BJ (cell line): ENCODE measurements at regions not wholly inside any gene's neighbourhood (a gene's known extent, or its start where the extent isn't known, plus 50 kb on each side); places are given as distances from the start of the nearest gene placed in this dataset.

Experiments
- CTCF ChIA-PET: fragments of 350-600 bp; formaldehyde crosslinking; extraction: SDS; loops from one replicate; lab custom pipeline; 2021; ENCODE audit warnings: antibody characterized with exemption, inconsistent platforms; lab: Yijun Ruan, JAX
- POLR2A ChIA-PET: fragments of 300-600 bp; sonication (Branson Sonifier 250); formaldehyde crosslinking; extraction: SDS; loops from one replicate; lab custom pipeline; 2021; ENCODE audit warnings: antibody characterized with exemption; lab: Charles Lee
- DNase-seq: peaks from one replicate; pipeline ENCODE4 v3.0.0-alpha.2; 2011; ENCODE audit warnings: low read depth
- H3K27me3 ChIP-seq: 2 replicates; pipeline ENCODE4 v1.6.0; 2011; ENCODE audit warnings: low read length; ENCODE audit not compliant: control insufficient read depth, insufficient read depth
- H3K36me3 ChIP-seq: 2 replicates; pipeline ENCODE4 v1.5.1; 2011; ENCODE audit warnings: low read length; ENCODE audit not compliant: control insufficient read depth, insufficient read depth
- H3K4me3 ChIP-seq: 2 replicates; pipeline ENCODE4 v1.5.1; 2011; ENCODE audit warnings: low read depth, mild to moderate bottlenecking, control low read depth, low read length
- TF ChIP-seq, protein P1 (sequence below): IDR thresholded peaks from 2 replicates; pipeline ENCODE4 v1.5.1; 2011; ENCODE audit warnings: low read depth, mild to moderate bottlenecking, control low read depth, inconsistent platforms, low read length, moderate library complexity; ENCODE audit not compliant: insufficient read depth

DNA sequence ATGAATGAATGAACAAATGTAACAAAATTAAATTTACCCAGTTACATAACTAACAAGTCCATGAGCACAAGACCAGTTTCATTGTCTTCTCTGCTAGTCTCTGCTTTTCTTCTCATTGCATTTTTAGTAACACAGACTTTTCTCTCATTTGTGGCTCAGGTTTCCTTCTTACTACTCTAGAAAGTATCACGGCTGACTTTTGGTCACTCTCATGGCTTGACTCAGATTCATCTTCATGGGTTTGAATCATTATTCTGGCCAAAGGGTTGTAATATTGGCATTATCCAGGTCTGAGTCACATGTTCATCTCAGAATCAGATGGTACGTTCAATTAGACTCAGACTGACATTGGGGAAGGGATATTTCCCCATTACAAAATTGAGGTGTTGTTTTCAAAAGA, 121.5 kb upstream of the SATB1 start:
- POLR2A ChIA-PET = no interaction called here
- CTCF ChIA-PET = no interaction called here

DNA sequence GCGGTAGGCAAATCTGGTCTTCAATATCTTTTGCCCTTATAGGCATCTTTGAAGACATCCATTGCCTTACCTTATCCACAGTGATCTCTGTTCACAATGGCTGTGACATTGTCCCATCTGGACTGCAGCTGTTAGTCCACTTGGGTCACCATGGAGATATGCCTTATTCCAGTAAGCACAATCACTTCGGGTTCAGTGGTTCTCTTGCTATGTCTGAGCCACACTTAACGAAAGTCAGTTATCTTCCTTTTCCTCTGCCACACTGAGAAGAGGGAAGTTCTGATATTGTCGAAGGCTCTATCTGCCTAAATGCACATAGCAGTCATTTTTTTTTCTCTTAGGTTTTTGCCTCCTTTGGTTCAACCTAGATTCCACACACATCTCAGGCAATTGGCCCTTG, 119.0 kb upstream of the SATB1 start:
- ChIA-PET CTCF (no interaction called here), POLR2A (no interaction called here)

More for the DNA sequence above, 121.5 kb upstream of the SATB1 start:
- TF ChIP-seq, protein P1, sequence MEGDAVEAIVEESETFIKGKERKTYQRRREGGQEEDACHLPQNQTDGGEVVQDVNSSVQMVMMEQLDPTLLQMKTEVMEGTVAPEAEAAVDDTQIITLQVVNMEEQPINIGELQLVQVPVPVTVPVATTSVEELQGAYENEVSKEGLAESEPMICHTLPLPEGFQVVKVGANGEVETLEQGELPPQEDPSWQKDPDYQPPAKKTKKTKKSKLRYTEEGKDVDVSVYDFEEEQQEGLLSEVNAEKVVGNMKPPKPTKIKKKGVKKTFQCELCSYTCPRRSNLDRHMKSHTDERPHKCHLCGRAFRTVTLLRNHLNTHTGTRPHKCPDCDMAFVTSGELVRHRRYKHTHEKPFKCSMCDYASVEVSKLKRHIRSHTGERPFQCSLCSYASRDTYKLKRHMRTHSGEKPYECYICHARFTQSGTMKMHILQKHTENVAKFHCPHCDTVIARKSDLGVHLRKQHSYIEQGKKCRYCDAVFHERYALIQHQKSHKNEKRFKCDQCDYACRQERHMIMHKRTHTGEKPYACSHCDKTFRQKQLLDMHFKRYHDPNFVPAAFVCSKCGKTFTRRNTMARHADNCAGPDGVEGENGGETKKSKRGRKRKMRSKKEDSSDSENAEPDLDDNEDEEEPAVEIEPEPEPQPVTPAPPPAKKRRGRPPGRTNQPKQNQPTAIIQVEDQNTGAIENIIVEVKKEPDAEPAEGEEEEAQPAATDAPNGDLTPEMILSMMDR = no peak
- no peak overlapping the region for H3K4me3 ChIP-seq
- no peak for DNase-seq
- no peaks in the 10 kb centered on the region for H3K27me3 ChIP-seq
- H3K36me3 ChIP-seq = no peaks in the 10 kb centered on the region

DNA sequence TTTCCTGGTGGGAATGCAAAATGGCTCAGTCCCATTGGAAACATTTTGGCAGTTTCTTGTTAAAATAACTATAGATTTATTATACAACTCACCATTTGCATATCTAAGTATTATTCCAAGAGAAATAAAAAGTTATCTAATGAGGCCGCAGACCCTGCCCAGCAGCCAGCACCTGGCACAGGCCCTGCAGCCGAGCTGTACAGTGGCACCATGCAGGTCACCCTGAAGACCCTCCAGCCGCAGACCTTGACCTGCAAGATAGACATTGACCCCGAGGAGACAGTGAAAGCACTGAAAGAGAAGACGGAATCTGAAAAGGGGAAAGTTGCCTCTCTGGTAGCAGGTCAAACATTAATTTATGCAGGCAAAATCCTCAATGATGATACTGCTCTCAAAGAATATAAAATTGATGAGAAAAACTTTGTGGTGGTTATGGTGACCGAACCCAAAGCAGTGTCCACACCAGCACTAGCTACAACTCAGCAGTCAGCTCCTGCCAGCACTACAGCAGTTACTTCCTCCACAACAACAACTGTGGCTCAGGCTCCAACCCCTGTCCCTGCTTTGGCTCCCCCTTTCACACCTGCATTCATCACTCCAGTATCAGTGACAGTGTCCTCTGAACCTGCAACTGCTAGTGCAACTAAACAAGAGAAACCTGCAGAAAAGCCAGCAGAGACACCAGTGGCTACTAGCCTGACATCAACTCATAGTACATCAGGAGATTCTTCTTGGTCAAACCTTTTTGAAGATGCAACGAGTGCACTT, 113.5 kb upstream of the SATB1 start:
- H3K36me3 ChIP-seq = no peaks in the 10 kb centered on the region
- H3K4me3 ChIP-seq = no peak overlapping the region
- TF ChIP-seq, protein P1 = no peak
- no peaks in the 10 kb centered on the region for H3K27me3 ChIP-seq
- POLR2A ChIA-PET = no interaction called here
- CTCF ChIA-PET = no interaction called here
- DNase-seq = no peak

More for the DNA sequence above, 119.0 kb upstream of the SATB1 start:
- no peaks in the 10 kb centered on the region for H3K27me3 ChIP-seq
- no peak for DNase-seq
- H3K4me3 ChIP-seq = no peak overlapping the region
- TF ChIP-seq, protein P1 = no peak
- H3K36me3 ChIP-seq = no peaks in the 10 kb centered on the region

DNA sequence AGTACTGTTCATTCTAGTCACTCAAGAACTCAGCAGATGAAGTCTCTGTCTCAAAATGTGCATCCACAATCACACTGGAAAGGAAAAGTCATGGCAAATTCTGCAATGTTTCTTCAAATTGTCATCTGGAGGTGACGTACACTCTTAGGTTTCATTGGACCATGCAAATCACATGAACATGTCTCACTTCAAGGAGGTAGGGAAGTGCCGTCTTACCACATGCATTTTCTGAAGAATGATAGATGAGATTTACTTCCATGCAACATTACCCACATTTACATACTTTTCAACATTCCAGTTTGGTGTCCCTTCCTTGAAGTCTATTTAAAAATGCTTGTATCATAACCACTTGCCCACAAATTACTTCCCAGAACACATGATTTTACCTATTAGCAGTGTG, 107.9 kb upstream of the SATB1 start:
- CTCF ChIA-PET = no interaction called here
- Histone ChIP-seq H3K4me3 (no peak overlapping the region), H3K36me3 (no peaks in the 10 kb centered on the region), H3K27me3 (no peaks in the 10 kb centered on the region)
- POLR2A ChIA-PET = no interaction called here
- no peak for DNase-seq
- TF ChIP-seq, protein P1 = no peak

DNA sequence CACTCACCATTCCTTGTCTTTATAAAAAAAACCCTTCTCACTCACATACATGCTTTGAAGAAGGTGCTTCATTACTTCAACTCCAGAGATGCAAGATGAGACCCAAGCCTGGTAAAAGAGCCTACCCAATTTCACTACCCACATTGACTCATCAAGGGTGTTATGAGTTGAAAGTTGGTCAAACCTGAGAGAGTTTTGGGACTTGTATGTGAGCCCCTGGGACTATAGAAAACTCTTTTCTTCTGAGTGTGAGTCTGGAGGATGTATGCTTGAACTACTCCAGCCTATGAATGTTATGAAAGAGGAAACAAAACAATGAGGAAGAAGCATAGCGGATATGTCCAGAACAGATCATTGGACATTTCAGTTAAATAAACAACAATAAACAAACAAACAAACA, 106.5 kb upstream of the SATB1 start:
- ChIA-PET POLR2A (no interaction called here), CTCF (no interaction called here)
- H3K27me3 ChIP-seq = no peaks in the 10 kb centered on the region
- TF ChIP-seq, protein P1 = no peak
- no peak overlapping the region for H3K4me3 ChIP-seq
- H3K36me3 ChIP-seq = no peaks in the 10 kb centered on the region
- no peak for DNase-seq
